SU-DHL-6 (cell line): ENCODE measurements at regions not wholly inside any gene's neighbourhood (a gene's known extent, or its start where the extent isn't known, plus 50 kb on each side); places are given as distances from the start of the nearest gene placed in this dataset.

Source experiments
- H2AFZ ChIP-seq: fragments of 200-600 bp; sonication (generic); 2 replicates; pipeline ENCODE4 v1.6.1; 2014; ENCODE audit warnings: low read depth, mild to moderate bottlenecking, moderate library complexity, mixed read lengths, antibody characterized with exemption, low read length; ENCODE audit not compliant: severe bottlenecking
- H3F3A ChIP-seq: fragments of 200-600 bp; shearing (Covaris generic); 2 replicates; pipeline ENCODE4 v1.6.0; 2016; ENCODE audit warnings: antibody characterized with exemption, mild to moderate bottlenecking; ENCODE audit not compliant: insufficient read depth
- H3K27ac ChIP-seq: fragments of 200-600 bp; sonication (generic); 2 replicates; pipeline ENCODE4 v1.5.1; 2016; ENCODE audit warnings: low read depth, mild to moderate bottlenecking, low read length, moderate library complexity, mixed read lengths
- H3K27me3 ChIP-seq: fragments of 200-600 bp; sonication (generic), shearing (Covaris generic); 2 replicates; pipeline ENCODE4 v1.6.0; 2014; ENCODE audit warnings: mild to moderate bottlenecking, low read length
- H3K36me3 ChIP-seq: fragments of 200-600 bp; sonication (generic); 2 replicates; pipeline ENCODE4 v1.6.1; 2014; ENCODE audit warnings: mild to moderate bottlenecking, low read length, mixed read lengths
- H3K4me2 ChIP-seq: fragments of 300-600, 200-600 bp; shearing (Covaris generic), sonication (generic); 2 replicates; pipeline ENCODE4 v1.6.0; 2014; ENCODE audit warnings: low read length, low read depth, mild to moderate bottlenecking; ENCODE audit not compliant: poor library complexity, severe bottlenecking
- H3K4me3 ChIP-seq: fragments of 200-600 bp; sonication (generic); 2 replicates; pipeline ENCODE4 v1.5.1; 2014; ENCODE audit warnings: antibody characterized with exemption, low read length, mild to moderate bottlenecking, mixed read lengths; ENCODE audit not compliant: insufficient read depth, poor library complexity, severe bottlenecking
- H3K79me2 ChIP-seq: fragments of 200-600 bp; sonication (generic); 2 replicates; pipeline ENCODE4 v1.6.1; 2014; ENCODE audit warnings: mild to moderate bottlenecking, low read length, moderate library complexity; ENCODE audit not compliant: insufficient read depth
- H3K9ac ChIP-seq: fragments of 200-600 bp; sonication (generic); 2 replicates; pipeline ENCODE4 v1.7.0; 2014; ENCODE audit warnings: mild to moderate bottlenecking, low read length
- H3K9me2 ChIP-seq: fragments of 200-600 bp; sonication (generic); replicated peaks from 2 replicates; pipeline ENCODE4 v1.6.1; 2014; ENCODE audit warnings: low read length; ENCODE audit not compliant: insufficient read depth
- H3K9me3 ChIP-seq: fragments of 200-600 bp; sonication (generic); 2 replicates; pipeline ENCODE4 v1.6.1; 2014; ENCODE audit warnings: low read length, mixed read lengths; ENCODE audit not compliant: insufficient read depth
- H4K20me1 ChIP-seq: fragments of 200-600 bp; sonication (generic); 2 replicates; pipeline ENCODE4 v1.6.1; 2014; ENCODE audit warnings: low read depth, mild to moderate bottlenecking, antibody characterized with exemption, low read length, moderate library complexity, mixed read lengths
- EZH2phosphoT487 ChIP-seq: fragments of 200-600 bp; sonication (generic), shearing (Covaris generic); conservative IDR thresholded peaks from 2 replicates; pipeline ENCODE4 v1.6.1; 2018; ENCODE audit warnings: mild to moderate bottlenecking, antibody characterized with exemption, low read length, moderate library complexity, mixed read lengths
- TF ChIP-seq, protein P1 (sequence below): fragments of 200-600 bp; sonication (generic); IDR thresholded peaks from one replicate; pipeline ENCODE4 v1.5.1; 2017; ENCODE audit warnings: antibody characterized with exemption, mild to moderate bottlenecking, low read length, moderate library complexity; ENCODE audit not compliant: insufficient read depth, poor library complexity, severe bottlenecking

DNA sequence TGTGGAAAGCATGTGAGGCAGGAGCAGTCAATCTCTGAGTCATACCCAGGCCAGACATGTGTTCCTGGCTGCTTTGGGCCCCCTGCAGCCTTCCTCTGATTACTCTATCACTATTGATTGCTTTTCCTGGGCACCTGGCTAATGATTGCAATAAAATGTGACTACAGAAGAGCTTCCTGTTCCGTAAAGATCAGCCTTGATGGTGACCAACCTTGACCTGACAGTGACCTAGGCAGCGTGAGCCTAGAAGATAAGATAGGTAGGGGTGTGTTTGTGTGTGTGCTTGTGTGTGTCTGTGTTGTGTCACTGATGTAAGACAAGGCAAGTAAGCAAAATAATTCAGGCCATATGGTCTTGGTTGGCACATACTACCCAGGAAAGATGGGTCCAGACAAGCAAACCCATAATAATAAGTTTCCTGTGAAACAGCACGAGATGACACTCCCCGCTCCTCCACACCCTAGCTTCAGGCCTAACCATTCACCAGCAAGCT is 367.7 kb upstream of the CDH11 start:
- Histone ChIP-seq H3F3A (no peaks in the 10 kb centered on the region), H3K79me2 (no peaks in the 10 kb centered on the region), H3K9ac (no peak overlapping the region), H4K20me1 (no peaks in the 10 kb centered on the region), H3K4me3 (no peak overlapping the region), H3K36me3 (no peaks in the 10 kb centered on the region), H3K9me2 (no peaks in the 10 kb centered on the region), H3K4me2 (no peak overlapping the region), H2AFZ (no peak overlapping the region), H3K27me3 (no peaks in the 10 kb centered on the region), H3K9me3 (no peaks in the 10 kb centered on the region), H3K27ac (no peak overlapping the region)
- TF ChIP-seq, protein P1, sequence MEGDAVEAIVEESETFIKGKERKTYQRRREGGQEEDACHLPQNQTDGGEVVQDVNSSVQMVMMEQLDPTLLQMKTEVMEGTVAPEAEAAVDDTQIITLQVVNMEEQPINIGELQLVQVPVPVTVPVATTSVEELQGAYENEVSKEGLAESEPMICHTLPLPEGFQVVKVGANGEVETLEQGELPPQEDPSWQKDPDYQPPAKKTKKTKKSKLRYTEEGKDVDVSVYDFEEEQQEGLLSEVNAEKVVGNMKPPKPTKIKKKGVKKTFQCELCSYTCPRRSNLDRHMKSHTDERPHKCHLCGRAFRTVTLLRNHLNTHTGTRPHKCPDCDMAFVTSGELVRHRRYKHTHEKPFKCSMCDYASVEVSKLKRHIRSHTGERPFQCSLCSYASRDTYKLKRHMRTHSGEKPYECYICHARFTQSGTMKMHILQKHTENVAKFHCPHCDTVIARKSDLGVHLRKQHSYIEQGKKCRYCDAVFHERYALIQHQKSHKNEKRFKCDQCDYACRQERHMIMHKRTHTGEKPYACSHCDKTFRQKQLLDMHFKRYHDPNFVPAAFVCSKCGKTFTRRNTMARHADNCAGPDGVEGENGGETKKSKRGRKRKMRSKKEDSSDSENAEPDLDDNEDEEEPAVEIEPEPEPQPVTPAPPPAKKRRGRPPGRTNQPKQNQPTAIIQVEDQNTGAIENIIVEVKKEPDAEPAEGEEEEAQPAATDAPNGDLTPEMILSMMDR, result no peak
- TF ChIP-seq EZH2phosphoT487, result no peak

DNA sequence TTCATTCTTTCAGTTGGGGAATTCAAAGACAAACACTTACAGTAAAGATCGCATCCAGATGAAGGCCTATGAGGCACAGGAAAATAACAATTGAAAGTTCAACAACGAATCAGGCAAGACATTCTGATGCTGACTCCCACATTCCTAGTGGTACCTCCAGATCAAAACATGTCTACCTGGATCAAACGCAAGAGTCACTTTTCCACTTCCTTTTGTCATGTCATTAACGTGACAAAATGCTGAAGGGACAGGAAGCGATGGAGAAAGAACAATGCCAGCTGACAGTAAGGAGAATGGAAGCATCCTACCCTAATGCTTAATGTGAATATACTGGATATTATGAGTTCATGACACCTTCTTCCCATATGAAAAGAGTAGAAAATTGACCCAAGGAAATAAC is 365.4 kb upstream of the CDH11 start:
- Histone ChIP-seq H3K4me2 (no peak overlapping the region), H3F3A (no peaks in the 10 kb centered on the region), H3K9me2 (no peaks in the 10 kb centered on the region), H3K9ac (no peak overlapping the region), H4K20me1 (no peaks in the 10 kb centered on the region), H3K27ac (no peak overlapping the region), H3K79me2 (no peaks in the 10 kb centered on the region), H3K9me3 (no peaks in the 10 kb centered on the region), H3K4me3 (no peak overlapping the region), H3K36me3 (no peaks in the 10 kb centered on the region), H2AFZ (no peak overlapping the region), H3K27me3 (no peaks in the 10 kb centered on the region)
- no peak for TF ChIP-seq EZH2phosphoT487
- TF ChIP-seq, protein P1, result no peak

DNA sequence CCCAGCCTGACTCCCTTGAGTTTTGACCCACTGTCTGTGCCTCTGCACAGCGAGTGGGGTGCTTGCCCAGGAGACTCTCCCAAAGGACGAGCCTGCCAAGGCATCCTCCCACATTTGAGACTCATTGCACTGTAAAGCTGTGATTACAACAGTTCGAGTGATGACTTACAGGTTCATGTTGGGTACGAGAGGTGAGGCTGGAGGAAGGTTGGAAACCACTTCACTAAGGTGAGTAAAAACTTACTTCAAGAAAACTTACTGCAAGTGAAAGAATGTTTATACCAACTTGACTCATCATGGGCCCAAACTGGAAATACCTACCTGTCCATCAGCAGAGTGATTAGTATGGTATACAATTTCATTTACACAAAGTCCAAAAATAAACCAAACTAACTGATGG is 360.1 kb upstream of the CDH11 start:
- Histone ChIP-seq H3K36me3 (no peaks in the 10 kb centered on the region), H4K20me1 (no peaks in the 10 kb centered on the region), H3K9ac (no peak overlapping the region), H3K4me2 (no peak overlapping the region), H3K27ac (no peak overlapping the region), H3F3A (no peaks in the 10 kb centered on the region), H3K79me2 (no peaks in the 10 kb centered on the region), H3K27me3 (no peaks in the 10 kb centered on the region), H3K9me3 (no peaks in the 10 kb centered on the region), H3K9me2 (no peaks in the 10 kb centered on the region; the same call in 1 of the 2 replicates), H2AFZ (no peak overlapping the region), H3K4me3 (no peak overlapping the region)
- TF ChIP-seq, protein P1, result no peak
- no peak for TF ChIP-seq EZH2phosphoT487
